H9 (cell line): ENCODE measurements at regions not wholly inside any gene's neighbourhood (a gene's known extent, or its start where the extent isn't known, plus 50 kb on each side); places are given as distances from the start of the nearest gene placed in this dataset.

Experiments
- DNase-seq: peaks from one replicate; pipeline ENCODE4 v3.0.0-alpha.2; 2017
- H2AFZ ChIP-seq: one replicate; pipeline ENCODE4 v1.6.1; 2013; ENCODE audit warnings: mild to moderate bottlenecking, low read length, control low read depth, moderate library complexity
- H2AK5ac ChIP-seq: 2 replicates; pipeline ENCODE4 v1.6.1; 2013; ENCODE audit warnings: low read length, control low read depth, mixed read lengths; ENCODE audit not compliant: insufficient read length
- H2BK120ac ChIP-seq: one replicate; pipeline ENCODE4 v1.6.1; 2013; ENCODE audit warnings: low read depth, mild to moderate bottlenecking, low read length, control low read depth, inconsistent platforms; ENCODE audit not compliant: poor library complexity, severe bottlenecking
- H2BK12ac ChIP-seq: 2 replicates; pipeline ENCODE4 v1.6.1; 2013; ENCODE audit warnings: low read length, control low read depth, mixed read lengths, low read depth; ENCODE audit not compliant: insufficient read length
- H2BK15ac ChIP-seq: 2 replicates; pipeline ENCODE4 v1.6.1; 2013; ENCODE audit warnings: low read depth, low read length, control low read depth
- H2BK20ac ChIP-seq: one replicate; pipeline ENCODE4 v1.6.1; 2013; ENCODE audit warnings: low read depth, mild to moderate bottlenecking, low read length, control low read depth, inconsistent platforms; ENCODE audit not compliant: poor library complexity, severe bottlenecking
- H2BK5ac ChIP-seq: 2 replicates; pipeline ENCODE4 v1.6.1; 2013; ENCODE audit warnings: low read length, control low read depth, mixed read lengths; ENCODE audit not compliant: insufficient read length
- H3K14ac ChIP-seq: 2 replicates; pipeline ENCODE4 v1.6.1; 2013; ENCODE audit warnings: low read length, control low read depth; ENCODE audit not compliant: insufficient read depth
- H3K18ac ChIP-seq: 2 replicates; pipeline ENCODE4 v1.6.1; 2013; ENCODE audit warnings: low read depth, mild to moderate bottlenecking, mixed read lengths, low read length, control low read depth; ENCODE audit not compliant: insufficient read length
- H3K23ac ChIP-seq: 2 replicates; pipeline ENCODE4 v1.6.1; 2013; ENCODE audit warnings: low read length, control low read depth, mixed read lengths, low read depth; ENCODE audit not compliant: insufficient read length
- H3K23me2 ChIP-seq: 2 replicates; pipeline ENCODE4 v1.6.1; 2013; ENCODE audit warnings: low read depth, mild to moderate bottlenecking, mixed read lengths, low read length, control low read depth; ENCODE audit not compliant: insufficient read length, poor library complexity, severe bottlenecking
- H3K27ac ChIP-seq: 2 replicates; pipeline ENCODE4 v1.5.1; 2013; ENCODE audit warnings: low read length, control low read depth, mixed read lengths, low read depth; ENCODE audit not compliant: insufficient read length
- H3K27me3 ChIP-seq: 2 replicates; pipeline ENCODE4 v1.6.1; 2013; ENCODE audit warnings: low read length, control low read depth, inconsistent platforms; ENCODE audit not compliant: insufficient read depth
- H3K4ac ChIP-seq: 2 replicates; pipeline ENCODE4 v1.6.1; 2013; ENCODE audit warnings: low read depth, mild to moderate bottlenecking, control low read depth, inconsistent platforms, low read length, moderate library complexity
- H3K4me1 ChIP-seq: 2 replicates; pipeline ENCODE4 v1.6.1; 2013; ENCODE audit warnings: low read length, control low read depth, inconsistent platforms; ENCODE audit not compliant: insufficient read depth
- H3K4me2 ChIP-seq: 2 replicates; pipeline ENCODE4 v1.6.1; 2013; ENCODE audit warnings: low read length, control low read depth, mixed read lengths; ENCODE audit not compliant: insufficient read length, insufficient read depth
- H3K56ac ChIP-seq: 2 replicates; pipeline ENCODE4 v1.6.1; 2013; ENCODE audit warnings: low read depth, mild to moderate bottlenecking, mixed read lengths, low read length, control low read depth; ENCODE audit not compliant: insufficient read length
- H3K79me1 ChIP-seq: 2 replicates; pipeline ENCODE4 v1.6.1; 2013; ENCODE audit warnings: low read depth, mild to moderate bottlenecking, moderate library complexity, low read length, control low read depth, inconsistent platforms; ENCODE audit not compliant: insufficient read depth, poor library complexity, severe bottlenecking
- H3K79me2 ChIP-seq: 2 replicates; pipeline ENCODE4 v1.6.1; 2013; ENCODE audit warnings: low read length, control low read depth, inconsistent platforms; ENCODE audit not compliant: insufficient read depth
- H3K9ac ChIP-seq: 2 replicates; pipeline ENCODE4 v1.6.1; 2013; ENCODE audit warnings: low read length, control low read depth, mixed read lengths; ENCODE audit not compliant: insufficient read length; ENCODE audit errors: extremely low read depth
- H3K9me3 ChIP-seq: one replicate; pipeline ENCODE4 v1.6.1; 2013; ENCODE audit warnings: low read depth, low read length, inconsistent platforms; ENCODE audit not compliant: control insufficient read depth
- H3T11ph ChIP-seq: one replicate; pipeline ENCODE4 v1.6.1; 2013; ENCODE audit warnings: mild to moderate bottlenecking, low read length, control low read depth, inconsistent platforms
- H4K20me1 ChIP-seq: one replicate; pipeline ENCODE4 v1.6.1; 2013; ENCODE audit not compliant: control insufficient read depth, insufficient read length, insufficient read depth
- H4K5ac ChIP-seq: 2 replicates; pipeline ENCODE4 v1.6.1; 2013; ENCODE audit warnings: low read depth, mild to moderate bottlenecking, mixed read lengths, low read length, control low read depth; ENCODE audit not compliant: insufficient read length
- H4K8ac ChIP-seq: replicated peaks from 2 replicates; pipeline ENCODE4 v1.6.1; 2013; ENCODE audit warnings: low read length, control low read depth, mixed read lengths, low read depth; ENCODE audit not compliant: insufficient read length
- H4K91ac ChIP-seq: 2 replicates; pipeline ENCODE4 v1.6.1; 2013; ENCODE audit warnings: low read depth, mild to moderate bottlenecking, moderate library complexity, mixed read lengths, low read length, control low read depth; ENCODE audit not compliant: insufficient read length
- H3K27ac Mint-ChIP-seq, 3 experiments: 2 replicates in 2 of 3; 3 replicates in 1 of 3; pipeline ENCODE4 v1.8.0; 2020 to 2021; ENCODE audit warnings: mixed read lengths in 3 of 3, mild to moderate bottlenecking in 1 of 3, moderate library complexity in 1 of 3
- H3K27me3 Mint-ChIP-seq: 2 replicates; pipeline ENCODE4 v1.8.0; 2021; ENCODE audit warnings: low read depth, mild to moderate bottlenecking, moderate library complexity, mixed read lengths
- H3K36me3 Mint-ChIP-seq, 3 experiments: 2 replicates in 2 of 3; 3 replicates in 1 of 3; pipeline ENCODE4 v1.8.0; 2020 to 2021; ENCODE audit warnings: low read depth in 3 of 3, mixed read lengths in 3 of 3; ENCODE audit not compliant: insufficient read depth in 1 of 3
- H3K4me1 Mint-ChIP-seq, 2 experiments: 2 replicates each; pipeline ENCODE4 v1.8.0; 2020; ENCODE audit warnings: mixed read lengths in 2 of 2
- H3K4me3 Mint-ChIP-seq, 2 experiments: 2 replicates in 1 of 2; 3 replicates in 1 of 2; pipeline ENCODE4 v1.8.0; 2020 to 2021; ENCODE audit warnings: mild to moderate bottlenecking in 2 of 2, mixed read lengths in 2 of 2, moderate library complexity in 1 of 2
- H3K9me3 Mint-ChIP-seq, 2 experiments: 2 replicates in 1 of 2; 3 replicates in 1 of 2; pipeline ENCODE4 v1.8.0; 2020; ENCODE audit warnings: mild to moderate bottlenecking in 2 of 2, mixed read lengths in 2 of 2, moderate library complexity in 1 of 2
- CTCF ChIP-seq: fragments of 200-600 bp; sonication (generic); conservative IDR thresholded peaks from 3 replicates; pipeline ENCODE4 v1.8.0; 2021; ENCODE audit warnings: antibody characterized with exemption, mild to moderate bottlenecking

GRCh38 chr1:193340331-193340730 is 153.9 kb upstream of the B3GALT2 start:
- no peaks in the 10 kb centered on the region for H3K9me3 Mint-ChIP-seq
- no peak overlapping the region for H3K14ac ChIP-seq
- H3K36me3 Mint-ChIP-seq, result no peaks in the 10 kb centered on the region
- H2BK12ac ChIP-seq, result no peak overlapping the region
- H3K4me2 ChIP-seq, result no peak overlapping the region
- H2AFZ ChIP-seq, result no peak overlapping the region
- H4K5ac ChIP-seq, result no peak overlapping the region
- H3K4me3 Mint-ChIP-seq, result no peak overlapping the region
- H3K4ac ChIP-seq, result no peak overlapping the region
- H3K9me3 ChIP-seq, result no peaks in the 10 kb centered on the region
- no peak overlapping the region for H2AK5ac ChIP-seq
- H3K27me3 ChIP-seq, result no peaks in the 10 kb centered on the region
- no peak overlapping the region for H4K91ac ChIP-seq
- H3K23me2 ChIP-seq, result no peaks in the 10 kb centered on the region
- no peak overlapping the region for H3K18ac ChIP-seq
- H2BK5ac ChIP-seq, result no peak overlapping the region
- H3T11ph ChIP-seq, result no peak overlapping the region
- no peak overlapping the region for H3K27ac Mint-ChIP-seq
- H3K4me1 Mint-ChIP-seq, result peaks cover 0 to 3% of the 10 kb centered on the region in 2 experiments; a peak in 1 of 4 replicates
- no peak overlapping the region for H3K9ac ChIP-seq
- H3K79me2 ChIP-seq, result no peaks in the 10 kb centered on the region
- no peak overlapping the region for H4K8ac ChIP-seq
- no peak overlapping the region for H3K27ac ChIP-seq
- no peak for DNase-seq
- no peak overlapping the region for H2BK15ac ChIP-seq
- H3K79me1 ChIP-seq, result no peaks in the 10 kb centered on the region
- peaks cover 2% of the 10 kb centered on the region; the same call in 1 of the 2 replicates for H3K4me1 ChIP-seq
- no peaks in the 10 kb centered on the region for H4K20me1 ChIP-seq
- no peak overlapping the region for H2BK20ac ChIP-seq
- H2BK120ac ChIP-seq, result no peak overlapping the region
- no peak overlapping the region for H3K23ac ChIP-seq
- no peak for TF ChIP-seq CTCF
- no peaks in the 10 kb centered on the region for H3K27me3 Mint-ChIP-seq
- no peak overlapping the region for H3K56ac ChIP-seq
